H1 (cell line): ENCODE measurements at regions not wholly inside any gene's neighbourhood (a gene's known extent, or its start where the extent isn't known, plus 50 kb on each side); places are given as distances from the start of the nearest gene placed in this dataset.

Experiments used
- CHD2 ChIP-seq: IDR thresholded peaks from 2 replicates; pipeline ENCODE4 v1.6.1; 2012; ENCODE audit warnings: low read length, improper control_type of control experiment
- EZH2 ChIP-seq: fragments of 200-600 bp; sonication (generic); IDR thresholded peaks from 2 replicates; pipeline ENCODE4 v1.7.1; 2012; ENCODE audit warnings: low read depth, mild to moderate bottlenecking, moderate library complexity, low read length, inconsistent platforms; ENCODE audit not compliant: severe bottlenecking
- TCF12 ChIP-seq: IDR thresholded peaks from 2 replicates; pipeline ENCODE4 v1.6.1; 2011; ENCODE audit warnings: low read depth, mild to moderate bottlenecking, low read length
- TF ChIP-seq, protein P1 (sequence below): fragments of 300-600 bp; sonication (generic); IDR thresholded peaks from 2 replicates; pipeline ENCODE4 v1.7.1; 2012; ENCODE audit warnings: low read length, moderate library complexity, mild to moderate bottlenecking, inconsistent platforms; ENCODE audit not compliant: insufficient replicate concordance
- TF ChIP-seq, protein P2 (sequence below), 3 experiments: IDR thresholded peaks; 1 replicate in 2 of 3; 2 replicates in 1 of 3; pipeline versions ENCODE4 v1.5.1 to v1.6.1; 2011; ENCODE audit warnings: low read length in 3 of 3, mild to moderate bottlenecking in 3 of 3, inconsistent platforms in 2 of 3, low read depth in 1 of 3, moderate library complexity in 1 of 3; ENCODE audit not compliant: insufficient read depth in 1 of 3; ENCODE audit errors: control extremely low read depth in 1 of 3

DNA sequence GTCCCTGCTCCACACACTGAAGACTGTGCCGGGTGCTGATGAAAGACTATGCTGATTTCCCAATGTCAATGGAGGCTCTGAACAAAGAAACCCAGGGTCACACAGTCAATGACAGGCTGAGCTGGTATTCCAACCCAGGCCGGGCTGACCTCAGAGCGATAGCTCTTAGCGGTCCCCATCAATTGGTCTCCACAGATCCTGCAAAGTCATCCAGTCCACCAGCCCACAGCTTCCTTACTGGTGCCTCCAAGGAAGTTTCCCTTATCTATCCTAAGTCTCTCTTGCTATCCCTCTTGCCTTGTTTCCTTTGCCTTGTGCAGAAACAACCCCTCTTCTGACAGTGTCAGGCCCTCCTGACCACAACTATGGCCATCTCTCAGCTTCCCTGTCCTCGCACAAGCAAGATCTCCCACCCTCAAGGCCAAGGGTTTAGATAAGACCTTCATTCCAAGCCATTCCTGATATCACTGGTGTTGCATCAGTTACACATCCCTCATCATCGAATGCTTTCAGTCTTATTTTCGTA, 52.7 kb upstream of the KSR1 start:
- TF ChIP-seq EZH2, result no peak
- TF ChIP-seq, protein P1, sequence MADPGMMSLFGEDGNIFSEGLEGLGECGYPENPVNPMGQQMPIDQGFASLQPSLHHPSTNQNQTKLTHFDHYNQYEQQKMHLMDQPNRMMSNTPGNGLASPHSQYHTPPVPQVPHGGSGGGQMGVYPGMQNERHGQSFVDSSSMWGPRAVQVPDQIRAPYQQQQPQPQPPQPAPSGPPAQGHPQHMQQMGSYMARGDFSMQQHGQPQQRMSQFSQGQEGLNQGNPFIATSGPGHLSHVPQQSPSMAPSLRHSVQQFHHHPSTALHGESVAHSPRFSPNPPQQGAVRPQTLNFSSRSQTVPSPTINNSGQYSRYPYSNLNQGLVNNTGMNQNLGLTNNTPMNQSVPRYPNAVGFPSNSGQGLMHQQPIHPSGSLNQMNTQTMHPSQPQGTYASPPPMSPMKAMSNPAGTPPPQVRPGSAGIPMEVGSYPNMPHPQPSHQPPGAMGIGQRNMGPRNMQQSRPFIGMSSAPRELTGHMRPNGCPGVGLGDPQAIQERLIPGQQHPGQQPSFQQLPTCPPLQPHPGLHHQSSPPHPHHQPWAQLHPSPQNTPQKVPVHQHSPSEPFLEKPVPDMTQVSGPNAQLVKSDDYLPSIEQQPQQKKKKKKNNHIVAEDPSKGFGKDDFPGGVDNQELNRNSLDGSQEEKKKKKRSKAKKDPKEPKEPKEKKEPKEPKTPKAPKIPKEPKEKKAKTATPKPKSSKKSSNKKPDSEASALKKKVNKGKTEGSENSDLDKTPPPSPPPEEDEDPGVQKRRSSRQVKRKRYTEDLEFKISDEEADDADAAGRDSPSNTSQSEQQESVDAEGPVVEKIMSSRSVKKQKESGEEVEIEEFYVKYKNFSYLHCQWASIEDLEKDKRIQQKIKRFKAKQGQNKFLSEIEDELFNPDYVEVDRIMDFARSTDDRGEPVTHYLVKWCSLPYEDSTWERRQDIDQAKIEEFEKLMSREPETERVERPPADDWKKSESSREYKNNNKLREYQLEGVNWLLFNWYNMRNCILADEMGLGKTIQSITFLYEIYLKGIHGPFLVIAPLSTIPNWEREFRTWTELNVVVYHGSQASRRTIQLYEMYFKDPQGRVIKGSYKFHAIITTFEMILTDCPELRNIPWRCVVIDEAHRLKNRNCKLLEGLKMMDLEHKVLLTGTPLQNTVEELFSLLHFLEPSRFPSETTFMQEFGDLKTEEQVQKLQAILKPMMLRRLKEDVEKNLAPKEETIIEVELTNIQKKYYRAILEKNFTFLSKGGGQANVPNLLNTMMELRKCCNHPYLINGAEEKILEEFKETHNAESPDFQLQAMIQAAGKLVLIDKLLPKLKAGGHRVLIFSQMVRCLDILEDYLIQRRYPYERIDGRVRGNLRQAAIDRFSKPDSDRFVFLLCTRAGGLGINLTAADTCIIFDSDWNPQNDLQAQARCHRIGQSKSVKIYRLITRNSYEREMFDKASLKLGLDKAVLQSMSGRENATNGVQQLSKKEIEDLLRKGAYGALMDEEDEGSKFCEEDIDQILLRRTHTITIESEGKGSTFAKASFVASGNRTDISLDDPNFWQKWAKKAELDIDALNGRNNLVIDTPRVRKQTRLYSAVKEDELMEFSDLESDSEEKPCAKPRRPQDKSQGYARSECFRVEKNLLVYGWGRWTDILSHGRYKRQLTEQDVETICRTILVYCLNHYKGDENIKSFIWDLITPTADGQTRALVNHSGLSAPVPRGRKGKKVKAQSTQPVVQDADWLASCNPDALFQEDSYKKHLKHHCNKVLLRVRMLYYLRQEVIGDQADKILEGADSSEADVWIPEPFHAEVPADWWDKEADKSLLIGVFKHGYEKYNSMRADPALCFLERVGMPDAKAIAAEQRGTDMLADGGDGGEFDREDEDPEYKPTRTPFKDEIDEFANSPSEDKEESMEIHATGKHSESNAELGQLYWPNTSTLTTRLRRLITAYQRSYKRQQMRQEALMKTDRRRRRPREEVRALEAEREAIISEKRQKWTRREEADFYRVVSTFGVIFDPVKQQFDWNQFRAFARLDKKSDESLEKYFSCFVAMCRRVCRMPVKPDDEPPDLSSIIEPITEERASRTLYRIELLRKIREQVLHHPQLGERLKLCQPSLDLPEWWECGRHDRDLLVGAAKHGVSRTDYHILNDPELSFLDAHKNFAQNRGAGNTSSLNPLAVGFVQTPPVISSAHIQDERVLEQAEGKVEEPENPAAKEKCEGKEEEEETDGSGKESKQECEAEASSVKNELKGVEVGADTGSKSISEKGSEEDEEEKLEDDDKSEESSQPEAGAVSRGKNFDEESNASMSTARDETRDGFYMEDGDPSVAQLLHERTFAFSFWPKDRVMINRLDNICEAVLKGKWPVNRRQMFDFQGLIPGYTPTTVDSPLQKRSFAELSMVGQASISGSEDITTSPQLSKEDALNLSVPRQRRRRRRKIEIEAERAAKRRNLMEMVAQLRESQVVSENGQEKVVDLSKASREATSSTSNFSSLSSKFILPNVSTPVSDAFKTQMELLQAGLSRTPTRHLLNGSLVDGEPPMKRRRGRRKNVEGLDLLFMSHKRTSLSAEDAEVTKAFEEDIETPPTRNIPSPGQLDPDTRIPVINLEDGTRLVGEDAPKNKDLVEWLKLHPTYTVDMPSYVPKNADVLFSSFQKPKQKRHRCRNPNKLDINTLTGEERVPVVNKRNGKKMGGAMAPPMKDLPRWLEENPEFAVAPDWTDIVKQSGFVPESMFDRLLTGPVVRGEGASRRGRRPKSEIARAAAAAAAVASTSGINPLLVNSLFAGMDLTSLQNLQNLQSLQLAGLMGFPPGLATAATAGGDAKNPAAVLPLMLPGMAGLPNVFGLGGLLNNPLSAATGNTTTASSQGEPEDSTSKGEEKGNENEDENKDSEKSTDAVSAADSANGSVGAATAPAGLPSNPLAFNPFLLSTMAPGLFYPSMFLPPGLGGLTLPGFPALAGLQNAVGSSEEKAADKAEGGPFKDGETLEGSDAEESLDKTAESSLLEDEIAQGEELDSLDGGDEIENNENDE, result no peak
- TF ChIP-seq, protein P2, sequence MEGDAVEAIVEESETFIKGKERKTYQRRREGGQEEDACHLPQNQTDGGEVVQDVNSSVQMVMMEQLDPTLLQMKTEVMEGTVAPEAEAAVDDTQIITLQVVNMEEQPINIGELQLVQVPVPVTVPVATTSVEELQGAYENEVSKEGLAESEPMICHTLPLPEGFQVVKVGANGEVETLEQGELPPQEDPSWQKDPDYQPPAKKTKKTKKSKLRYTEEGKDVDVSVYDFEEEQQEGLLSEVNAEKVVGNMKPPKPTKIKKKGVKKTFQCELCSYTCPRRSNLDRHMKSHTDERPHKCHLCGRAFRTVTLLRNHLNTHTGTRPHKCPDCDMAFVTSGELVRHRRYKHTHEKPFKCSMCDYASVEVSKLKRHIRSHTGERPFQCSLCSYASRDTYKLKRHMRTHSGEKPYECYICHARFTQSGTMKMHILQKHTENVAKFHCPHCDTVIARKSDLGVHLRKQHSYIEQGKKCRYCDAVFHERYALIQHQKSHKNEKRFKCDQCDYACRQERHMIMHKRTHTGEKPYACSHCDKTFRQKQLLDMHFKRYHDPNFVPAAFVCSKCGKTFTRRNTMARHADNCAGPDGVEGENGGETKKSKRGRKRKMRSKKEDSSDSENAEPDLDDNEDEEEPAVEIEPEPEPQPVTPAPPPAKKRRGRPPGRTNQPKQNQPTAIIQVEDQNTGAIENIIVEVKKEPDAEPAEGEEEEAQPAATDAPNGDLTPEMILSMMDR (IDR thresholded peaks at IDR 0.05; ENCODE audit: control extremely low read depth in 1 of 3, insufficient read depth in 1 of 3, low read depth in 1 of 3, low read length in 3 of 3), result no peak
- no peak for TF ChIP-seq TCF12
- TF ChIP-seq CHD2, result no peak
